WTC11 (cell line): ENCODE measurements at regions not wholly inside any gene's neighbourhood (a gene's known extent, or its start where the extent isn't known, plus 50 kb on each side); places are given as distances from the start of the nearest gene placed in this dataset.

Experiments
- ATAC-seq: fragments of 200-7000 bp; cut with Tn5 transposase; 2 replicates; pipeline ENCODE4 v1.10.0; 2021; ENCODE audit warnings: mild to moderate bottlenecking, moderate library complexity
- CTCF ChIA-PET: fragments of 300-600 bp; sonication (Branson Sonifier 250); formaldehyde crosslinking; loops from one replicate; lab custom pipeline; 2021; ENCODE audit warnings: antibody characterized with exemption; lab: Charles Lee
- POLR2A ChIA-PET: fragments of 350-600 bp; sonication (Branson Sonifier 250); formaldehyde crosslinking; loops from one replicate; lab custom pipeline; 2021; ENCODE audit warnings: antibody characterized with exemption; lab: Charles Lee
- DNase-seq: peaks from one replicate; pipeline ENCODE4 v3.0.0; 2021; ENCODE audit warnings: low spot score
- H3K27ac Mint-ChIP-seq: 2 replicates; pipeline ENCODE4 v1.8.0; 2021; ENCODE audit warnings: mixed read lengths
- H3K27me3 Mint-ChIP-seq: 2 replicates; pipeline ENCODE4 v1.8.0; 2021; ENCODE audit warnings: low read depth, mild to moderate bottlenecking, moderate library complexity, mixed read lengths
- H3K36me3 Mint-ChIP-seq: 2 replicates; pipeline ENCODE4 v1.8.0; 2021; ENCODE audit warnings: mixed read lengths
- H3K4me1 Mint-ChIP-seq: 2 replicates; pipeline ENCODE4 v1.8.0; 2022; ENCODE audit warnings: mixed read lengths
- H3K4me3 Mint-ChIP-seq: 2 replicates; pipeline ENCODE4 v1.8.0; 2021; ENCODE audit warnings: mild to moderate bottlenecking, moderate library complexity, mixed read lengths
- H3K9me3 Mint-ChIP-seq: 2 replicates; pipeline ENCODE4 v1.8.0; 2021; ENCODE audit warnings: mixed read lengths
- ATF6 ChIP-seq: sonication (generic); formaldehyde crosslinking; IDR thresholded peaks from 2 replicates; pipeline ENCODE4 v1.8.1; 2023; ENCODE audit warnings: mild to moderate bottlenecking, missing genetic modification reagents
- CREM ChIP-seq: sonication (generic); formaldehyde crosslinking; IDR thresholded peaks from 2 replicates; pipeline ENCODE4 v1.8.1; 2022; ENCODE audit warnings: mild to moderate bottlenecking, missing genetic modification reagents, moderate library complexity
- ESRRA ChIP-seq: sonication (generic); formaldehyde crosslinking; IDR thresholded peaks from 2 replicates; pipeline ENCODE4 v1.8.1; 2022; ENCODE audit warnings: mild to moderate bottlenecking, missing genetic modification reagents, borderline replicate concordance
- ETV6 ChIP-seq: sonication (generic); formaldehyde crosslinking; IDR thresholded peaks from 2 replicates; pipeline ENCODE4 v1.8.1; 2022; ENCODE audit warnings: mild to moderate bottlenecking, missing genetic modification reagents
- FOXJ3 ChIP-seq: sonication (generic); formaldehyde crosslinking; IDR thresholded peaks from 2 replicates; pipeline ENCODE4 v1.9.0; 2021; ENCODE audit warnings: missing genetic modification reagents, mild to moderate bottlenecking, borderline replicate concordance
- FOXP1 ChIP-seq: sonication (generic); formaldehyde crosslinking; IDR thresholded peaks from 2 replicates; pipeline ENCODE4 v1.8.0; 2022; ENCODE audit warnings: missing genetic modification reagents, mild to moderate bottlenecking, moderate library complexity, borderline replicate concordance
- GABPB1 ChIP-seq: sonication (generic); formaldehyde crosslinking; IDR thresholded peaks from 2 replicates; pipeline ENCODE4 v1.8.1; 2023; ENCODE audit warnings: mild to moderate bottlenecking, missing genetic modification reagents
- GRHL2 ChIP-seq: fragments of 250-450 bp; sonication (Bioruptor Pico); IDR thresholded peaks from 2 replicates; pipeline ENCODE4 v1.8.0; 2022; ENCODE audit warnings: mild to moderate bottlenecking, moderate library complexity; ENCODE audit not compliant: insufficient replicate concordance, severe bottlenecking
- HMGXB4 ChIP-seq: sonication (generic); formaldehyde crosslinking; IDR thresholded peaks from 2 replicates; pipeline ENCODE4 v1.8.1; 2023; ENCODE audit warnings: mild to moderate bottlenecking, moderate library complexity, missing genetic modification reagents
- IRF2 ChIP-seq: sonication (generic); formaldehyde crosslinking; IDR thresholded peaks from 2 replicates; pipeline ENCODE4 v1.8.0; 2022; ENCODE audit warnings: low read depth, missing genetic modification reagents, borderline replicate concordance
- JAZF1 ChIP-seq: fragments of 250-450 bp; sonication (Bioruptor Pico); IDR thresholded peaks from 2 replicates; pipeline ENCODE4 v1.9.0; 2021; ENCODE audit warnings: moderate library complexity, mild to moderate bottlenecking, inconsistent platforms
- JUN ChIP-seq: sonication (generic); formaldehyde crosslinking; IDR thresholded peaks from 2 replicates; pipeline ENCODE4 v1.8.0; 2023; ENCODE audit warnings: mild to moderate bottlenecking, missing genetic modification reagents
- KAT7 ChIP-seq: sonication (generic); formaldehyde crosslinking; IDR thresholded peaks from 2 replicates; pipeline ENCODE4 v1.8.1; 2023; ENCODE audit warnings: missing genetic modification reagents, mild to moderate bottlenecking, borderline replicate concordance
- MAX ChIP-seq: sonication (generic); formaldehyde crosslinking; IDR thresholded peaks from 2 replicates; pipeline ENCODE4 v1.8.0; 2022; ENCODE audit warnings: mild to moderate bottlenecking, missing genetic modification reagents
- MYBL2 ChIP-seq: sonication (generic); formaldehyde crosslinking; IDR thresholded peaks from 2 replicates; pipeline ENCODE4 v1.8.1; 2023; ENCODE audit warnings: mild to moderate bottlenecking, moderate library complexity, missing genetic modification reagents
- NFE2L1 ChIP-seq: sonication (generic); formaldehyde crosslinking; IDR thresholded peaks from 2 replicates; pipeline ENCODE4 v1.8.1; 2023; ENCODE audit warnings: missing genetic modification reagents
- NR1H2 ChIP-seq: sonication (generic); formaldehyde crosslinking; IDR thresholded peaks from 2 replicates; pipeline ENCODE4 v1.9.0; 2021; ENCODE audit warnings: mild to moderate bottlenecking, moderate library complexity, missing genetic modification reagents
- NR2C2 ChIP-seq: sonication (generic); formaldehyde crosslinking; IDR thresholded peaks from 2 replicates; pipeline ENCODE4 v1.8.0; 2022; ENCODE audit warnings: mild to moderate bottlenecking, missing genetic modification reagents
- PRDM15 ChIP-seq: sonication (generic); formaldehyde crosslinking; IDR thresholded peaks from 2 replicates; pipeline ENCODE4 v1.8.0; 2022; ENCODE audit warnings: missing genetic modification reagents
- RORB ChIP-seq: fragments of 250-450 bp; sonication (Bioruptor Pico); IDR thresholded peaks from 2 replicates; pipeline ENCODE4 v1.9.0; 2021; ENCODE audit warnings: mild to moderate bottlenecking
- SMAD3 ChIP-seq: sonication (generic); formaldehyde crosslinking; IDR thresholded peaks from 2 replicates; pipeline ENCODE4 v1.8.0; 2022; ENCODE audit warnings: missing genetic modification reagents, mild to moderate bottlenecking, borderline replicate concordance
- SMAD4 ChIP-seq: sonication (generic); formaldehyde crosslinking; IDR thresholded peaks from 2 replicates; pipeline ENCODE4 v1.8.0; 2022; ENCODE audit warnings: mild to moderate bottlenecking, missing genetic modification reagents
- SOX15 ChIP-seq: fragments of 250-450 bp; sonication (Bioruptor Pico); IDR thresholded peaks from 2 replicates; pipeline ENCODE4 v1.9.0; 2021; ENCODE audit warnings: mild to moderate bottlenecking
- SP1 ChIP-seq: sonication (generic); formaldehyde crosslinking; conservative IDR thresholded peaks from 2 replicates; pipeline ENCODE4 v1.8.1; 2022; ENCODE audit warnings: missing genetic modification reagents
- ZNF232 ChIP-seq: sonication (generic); formaldehyde crosslinking; IDR thresholded peaks from 2 replicates; pipeline ENCODE4 v1.8.0; 2022; ENCODE audit warnings: mild to moderate bottlenecking, missing genetic modification reagents
- ZNF423 ChIP-seq: fragments of 250-450 bp; sonication (Bioruptor Pico); IDR thresholded peaks from 2 replicates; pipeline ENCODE4 v2.1.2; 2022; ENCODE audit warnings: mild to moderate bottlenecking, moderate library complexity
- ZSCAN18 ChIP-seq: fragments of 250-450 bp; sonication (Bioruptor Pico); IDR thresholded peaks from 2 replicates; pipeline ENCODE4 v2.1.2; 2022; ENCODE audit warnings: mild to moderate bottlenecking, moderate library complexity

GRCh38 chr6:56388415-56388755 lies 141.0 kb upstream of the COL21A1 start (continued):
- TF ChIP-seq ATF6 (CRISPR knock-in tag): no peak
- TF ChIP-seq MAX (CRISPR knock-in tag): no peak
- TF ChIP-seq ZNF232 (CRISPR knock-in tag): no peak
- no peak for TF ChIP-seq SMAD3
- no peak for TF ChIP-seq ESRRA (CRISPR knock-in tag)
- no peak for TF ChIP-seq HMGXB4 (CRISPR knock-in tag)
- TF ChIP-seq ZSCAN18: no peak
- TF ChIP-seq GRHL2: no peak
- no peak for TF ChIP-seq NFE2L1
- no peak for TF ChIP-seq MYBL2 (CRISPR knock-in tag)
- no peak for TF ChIP-seq IRF2 (CRISPR knock-in tag)
- TF ChIP-seq NR1H2 (CRISPR knock-in tag): no peak

- Mint-ChIP-seq H3K4me1 (peaks cover 6% of the 10 kb centered on the region), H3K27ac (no peak overlapping the region), H3K9me3 (peaks cover 23% of the 10 kb centered on the region), H3K4me3 (no peak overlapping the region), H3K36me3 (no peaks in the 10 kb centered on the region; the same call in 1 of the 2 replicates), H3K27me3 (no peaks in the 10 kb centered on the region; the same call in none of the 2 replicates)
- CTCF ChIA-PET: interaction anchor here (1.6 kb wide), 1 partner anchor 104 kb away, joined by 3 read pairs; no protein-coding TSS in a partner anchor
- TF ChIP-seq SOX15 (CRISPR knock-in tag) (no peak), NR2C2 (CRISPR knock-in tag) (no peak)
- POLR2A ChIA-PET: no interaction called here
- no peak for DNase-seq
- peak; percentile 66 for ATAC-seq
Measured at GRCh38 chr6:56387621-56388414, 140.4 kb upstream of the COL21A1 start.

GRCh38 chr6:56386717-56387116 lies 139.3 kb upstream of the COL21A1 start:
- ATAC-seq: no peak
- H3K36me3 Mint-ChIP-seq: no peaks in the 10 kb centered on the region; the same call in 1 of the 2 replicates
- H3K27ac Mint-ChIP-seq: no peak overlapping the region

More at GRCh38 chr6:56386717-56387116, 139.3 kb upstream of the COL21A1 start:
- TF ChIP-seq ZNF423 (no peak), SP1 (CRISPR knock-in tag) (no peak), JUN (no peak), KAT7 (CRISPR knock-in tag) (no peak), JAZF1 (CRISPR knock-in tag) (no peak), MYBL2 (CRISPR knock-in tag) (no peak), CREM (CRISPR knock-in tag) (no peak), GABPB1 (CRISPR knock-in tag) (no peak), SMAD4 (CRISPR knock-in tag) (no peak), FOXP1 (CRISPR knock-in tag) (no peak), FOXJ3 (CRISPR knock-in tag) (no peak), ETV6 (no peak), PRDM15 (CRISPR knock-in tag) (no peak), RORB (CRISPR knock-in tag) (no peak)
- Mint-ChIP-seq H3K9me3 (peaks cover 21% of the 10 kb centered on the region), H3K4me1 (peaks cover 6% of the 10 kb centered on the region), H3K27me3 (no peaks in the 10 kb centered on the region; the same call in 1 of the 2 replicates), H3K4me3 (no peak overlapping the region)
- DNase-seq: no peak
- POLR2A ChIA-PET: no interaction called here
- CTCF ChIA-PET: no interaction called here
